Retinal pigment epithelial cell (primary cell): ENCODE measurements at regions not wholly inside any gene's neighbourhood (a gene's known extent, or its start where the extent isn't known, plus 50 kb on each side); places are given as distances from the start of the nearest gene placed in this dataset.

Experiments
- DNase-seq: peaks from one replicate; pipeline ENCODE4 v3.0.0-alpha.2; 2010; ENCODE audit warnings: low read depth
- H3K4me3 ChIP-seq: 2 replicates; pipeline ENCODE4 v1.5.1; 2011; ENCODE audit warnings: mild to moderate bottlenecking, low read length, control low read depth, moderate library complexity
- TF ChIP-seq, protein P1 (sequence below): conservative IDR thresholded peaks from 2 replicates; pipeline ENCODE4 v1.5.1; 2011; ENCODE audit warnings: low read depth, low read length, control low read depth, inconsistent platforms

GRCh38 chr16:52855463-52855862 lies 197.2 kb downstream of the CHD9NB start:
- no peak overlapping the region for H3K4me3 ChIP-seq
- TF ChIP-seq, protein P1, sequence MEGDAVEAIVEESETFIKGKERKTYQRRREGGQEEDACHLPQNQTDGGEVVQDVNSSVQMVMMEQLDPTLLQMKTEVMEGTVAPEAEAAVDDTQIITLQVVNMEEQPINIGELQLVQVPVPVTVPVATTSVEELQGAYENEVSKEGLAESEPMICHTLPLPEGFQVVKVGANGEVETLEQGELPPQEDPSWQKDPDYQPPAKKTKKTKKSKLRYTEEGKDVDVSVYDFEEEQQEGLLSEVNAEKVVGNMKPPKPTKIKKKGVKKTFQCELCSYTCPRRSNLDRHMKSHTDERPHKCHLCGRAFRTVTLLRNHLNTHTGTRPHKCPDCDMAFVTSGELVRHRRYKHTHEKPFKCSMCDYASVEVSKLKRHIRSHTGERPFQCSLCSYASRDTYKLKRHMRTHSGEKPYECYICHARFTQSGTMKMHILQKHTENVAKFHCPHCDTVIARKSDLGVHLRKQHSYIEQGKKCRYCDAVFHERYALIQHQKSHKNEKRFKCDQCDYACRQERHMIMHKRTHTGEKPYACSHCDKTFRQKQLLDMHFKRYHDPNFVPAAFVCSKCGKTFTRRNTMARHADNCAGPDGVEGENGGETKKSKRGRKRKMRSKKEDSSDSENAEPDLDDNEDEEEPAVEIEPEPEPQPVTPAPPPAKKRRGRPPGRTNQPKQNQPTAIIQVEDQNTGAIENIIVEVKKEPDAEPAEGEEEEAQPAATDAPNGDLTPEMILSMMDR = no peak
- no peak for DNase-seq

DNA sequence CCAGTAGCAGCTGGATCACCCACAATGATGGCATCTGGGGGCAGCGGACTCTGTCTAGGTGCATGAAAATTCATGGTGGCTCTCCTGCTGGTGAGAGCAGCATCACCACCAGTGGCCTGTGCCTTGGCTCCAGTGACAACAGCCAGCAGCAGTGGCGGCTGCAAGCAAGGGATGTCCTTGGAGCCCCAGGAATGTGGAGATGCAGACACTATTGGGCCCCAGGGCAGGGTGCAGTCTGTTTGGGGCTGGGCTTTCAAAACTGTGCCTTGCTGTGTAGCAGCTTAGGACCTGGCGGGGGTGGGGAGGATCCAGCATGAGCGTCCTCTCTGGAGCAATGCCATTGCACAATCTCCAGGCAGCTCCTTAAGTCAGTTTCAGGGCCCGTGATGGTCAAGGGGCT lies 199.7 kb downstream of the CHD9NB start:
- no peak for DNase-seq
- H3K4me3 ChIP-seq = no peak overlapping the region
- TF ChIP-seq, protein P1 = no peak

DNA sequence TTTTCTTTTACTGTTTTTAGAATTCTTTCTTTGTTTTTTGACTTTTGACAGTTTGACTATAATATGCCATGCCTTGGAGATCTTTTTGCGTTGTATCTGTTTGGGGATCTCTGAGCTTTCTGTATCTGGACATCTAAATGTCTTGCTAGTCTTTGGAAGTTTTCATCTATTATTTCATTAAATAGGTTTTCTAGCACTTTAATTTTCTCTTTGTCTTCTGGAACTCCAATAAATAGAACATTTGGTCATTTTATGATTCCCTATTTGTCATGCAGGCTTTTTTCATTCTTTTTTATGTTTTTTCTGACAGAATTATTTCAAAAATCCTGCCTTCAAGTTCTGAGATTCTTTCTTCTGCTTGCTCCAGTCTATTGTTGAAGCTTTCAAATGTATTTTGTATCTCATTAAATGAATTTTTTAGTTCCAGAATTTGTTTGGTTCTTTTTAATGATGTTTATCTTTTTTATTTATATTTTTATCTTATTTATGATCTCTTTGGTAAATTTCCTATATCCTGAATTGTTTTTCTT lies 201.4 kb downstream of the CHD9NB start:
- no peak for DNase-seq
- TF ChIP-seq, protein P1 = no peak
- H3K4me3 ChIP-seq = no peak overlapping the region

- no peak for DNase-seq
- TF ChIP-seq, protein P1 = no peak
- no peak overlapping the region for H3K4me3 ChIP-seq
Observed at GRCh38 chr16:52843381-52843780, 209.3 kb downstream of the CHD9NB start.

DNA sequence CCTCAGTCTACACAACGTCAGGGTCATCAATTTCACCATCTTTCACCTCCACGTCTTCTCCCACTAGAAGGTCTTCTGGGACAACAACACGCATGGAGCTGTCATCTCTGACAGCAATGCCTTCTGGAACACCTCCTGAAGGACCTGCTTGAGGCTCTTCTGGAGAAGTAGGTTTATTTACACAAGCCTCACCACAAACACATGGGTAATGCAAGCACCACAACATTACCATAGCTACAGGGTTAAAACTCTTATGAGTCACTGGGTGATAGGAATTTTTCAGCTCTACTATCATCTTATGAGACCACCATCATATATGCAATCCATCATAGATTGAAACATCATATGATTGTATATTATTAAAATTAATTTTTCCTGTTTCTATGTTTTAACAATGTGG lies 215.4 kb downstream of the CHD9NB start:
- H3K4me3 ChIP-seq = no peak overlapping the region
- no peak for DNase-seq
- TF ChIP-seq, protein P1 = no peak

GRCh38 chr16:52834736-52835465 lies 217.8 kb downstream of the CHD9NB start:
- no peak for DNase-seq
- TF ChIP-seq, protein P1 = no peak
- H3K4me3 ChIP-seq = no peak overlapping the region

- TF ChIP-seq, protein P1 = no peak
- no peak for DNase-seq
- no peak overlapping the region for H3K4me3 ChIP-seq
Observed at GRCh38 chr16:52832771-52833170, 219.9 kb downstream of the CHD9NB start.
